Thoracic aorta (tissue), 2 donors: ENCODE measurements at regions not wholly inside any gene's neighbourhood (a gene's known extent, or its start where the extent isn't known, plus 50 kb on each side); places are given as distances from the start of the nearest gene placed in this dataset.

Experiments
- ATAC-seq: fragments of 150-250 bp; one replicate; pipeline ENCODE4 v1.8.0; 2017; ENCODE audit warnings: low read depth; ENCODE audit not compliant: insufficient number of reproducible peaks, low FRiP score
- DNase-seq: peaks from one replicate; pipeline ENCODE4 v3.0.0-alpha.2; 2020; ENCODE audit warnings: low spot score
- H3K27ac ChIP-seq, 2 donors: fragments of 200-600 bp; sonication (generic); 1 replicate in 1 of 2; 2 replicates in 1 of 2; pipeline ENCODE4 v1.5.1; 2016; ENCODE audit warnings: mild to moderate bottlenecking in 2 of 2, moderate library complexity in 2 of 2
- H3K27me3 ChIP-seq: fragments of 200-600 bp; sonication (generic); replicated peaks from 2 replicates; pipeline ENCODE4 v1.6.0; 2016; ENCODE audit warnings: mild to moderate bottlenecking; ENCODE audit not compliant: insufficient read depth
- H3K36me3 ChIP-seq: fragments of 200-600 bp; sonication (generic); one replicate; pipeline ENCODE4 v1.5.1; 2016
- H3K4me1 ChIP-seq, 2 donors: fragments of 200-600 bp; sonication (generic); 1 replicate in 1 of 2; 2 replicates in 1 of 2; pipeline versions ENCODE4 v1.5.1 to v1.6.0; 2016; ENCODE audit warnings: low read depth in 2 of 2, mild to moderate bottlenecking in 1 of 2; ENCODE audit not compliant: control insufficient read depth in 1 of 2
- H3K4me3 ChIP-seq: fragments of 200-600 bp; sonication (generic); 2 replicates; pipeline ENCODE4 v1.5.1; 2016; ENCODE audit warnings: mild to moderate bottlenecking
- H3K9me3 ChIP-seq: fragments of 200-600 bp; sonication (generic); 2 replicates; pipeline ENCODE4 v1.5.1; 2016
- CTCF ChIP-seq: fragments of 200-600 bp; sonication (generic); IDR thresholded peaks from one replicate; pipeline ENCODE4 v1.5.1; 2019; ENCODE audit warnings: antibody characterized with exemption

GRCh38 chr4:32423267-32423666, 1703.1 kb downstream of the PCDH7 start:
- no peak for ATAC-seq

GRCh38 chr4:32425243-32425642, 1705.1 kb downstream of the PCDH7 start:
- no peaks in the 10 kb centered on the region for H3K36me3 ChIP-seq
- H3K27ac ChIP-seq: no peak overlapping the region
- no peak for DNase-seq
- H3K9me3 ChIP-seq: no peaks in the 10 kb centered on the region
- no peak for ATAC-seq
- H3K4me1 ChIP-seq: no peaks in the 10 kb centered on the region
- no peak for TF ChIP-seq CTCF
- no peak overlapping the region for H3K4me3 ChIP-seq
- H3K27me3 ChIP-seq: no peaks in the 10 kb centered on the region

More at GRCh38 chr4:32423267-32423666, 1703.1 kb downstream of the PCDH7 start:
- Histone ChIP-seq H3K4me1 (no peaks in the 10 kb centered on the region), H3K27ac (no peak overlapping the region), H3K27me3 (no peaks in the 10 kb centered on the region), H3K36me3 (no peaks in the 10 kb centered on the region), H3K4me3 (no peak overlapping the region), H3K9me3 (no peaks in the 10 kb centered on the region)
- TF ChIP-seq CTCF: no peak
- no peak for DNase-seq

- no peak for TF ChIP-seq CTCF
- DNase-seq (no peak), ATAC-seq (no peak)
- H3K4me3 ChIP-seq: no peak overlapping the region
- no peaks in the 10 kb centered on the region for H3K9me3 ChIP-seq
- no peak overlapping the region for H3K27ac ChIP-seq
- H3K27me3 ChIP-seq: no peaks in the 10 kb centered on the region
- no peaks in the 10 kb centered on the region for H3K36me3 ChIP-seq
- no peaks in the 10 kb centered on the region for H3K4me1 ChIP-seq
These were observed 1707.4 kb downstream of the PCDH7 start for GRCh38 chr4:32427566-32427965.

GRCh38 chr4:32429151-32429550, 1709.0 kb downstream of the PCDH7 start:
- no peak for ATAC-seq
- no peaks in the 10 kb centered on the region for H3K4me1 ChIP-seq

GRCh38 chr4:32435308-32435707, 1715.1 kb downstream of the PCDH7 start:
- DNase-seq (no peak), ATAC-seq (no peak)
- H3K27ac ChIP-seq: no peak overlapping the region
- H3K36me3 ChIP-seq: no peaks in the 10 kb centered on the region
- TF ChIP-seq CTCF: no peak
- H3K4me1 ChIP-seq: no peaks in the 10 kb centered on the region
- H3K27me3 ChIP-seq: no peaks in the 10 kb centered on the region
- no peaks in the 10 kb centered on the region for H3K9me3 ChIP-seq
- no peak overlapping the region for H3K4me3 ChIP-seq

More at GRCh38 chr4:32429151-32429550, 1709.0 kb downstream of the PCDH7 start:
- H3K4me3 ChIP-seq: no peak overlapping the region
- no peaks in the 10 kb centered on the region for H3K27me3 ChIP-seq
- H3K27ac ChIP-seq: no peak overlapping the region
- no peak for DNase-seq
- no peaks in the 10 kb centered on the region for H3K9me3 ChIP-seq
- TF ChIP-seq CTCF: no peak
- no peaks in the 10 kb centered on the region for H3K36me3 ChIP-seq
